GM18498 (cell line): ENCODE measurements at regions not wholly inside any gene's neighbourhood (a gene's known extent, or its start where the extent isn't known, plus 50 kb on each side); places are given as distances from the start of the nearest gene placed in this dataset.
A peak's percentile ranks its signal among the peaks of the same experiment; 100 is the strongest.
"Not testable (repeated sequence)": the region's sequence is repeated elsewhere in the genome, so short reads cannot be mapped to it uniquely, and the experiment has no call there.

Experiments used
- ATAC-seq: cut with Tn5 transposase; IDR thresholded peaks from one replicate; pipeline ENCODE4 v1.9.1; 2021; ENCODE audit warnings: mild to moderate bottlenecking, moderate library complexity; ENCODE audit not compliant: unreplicated experiment

DNA sequence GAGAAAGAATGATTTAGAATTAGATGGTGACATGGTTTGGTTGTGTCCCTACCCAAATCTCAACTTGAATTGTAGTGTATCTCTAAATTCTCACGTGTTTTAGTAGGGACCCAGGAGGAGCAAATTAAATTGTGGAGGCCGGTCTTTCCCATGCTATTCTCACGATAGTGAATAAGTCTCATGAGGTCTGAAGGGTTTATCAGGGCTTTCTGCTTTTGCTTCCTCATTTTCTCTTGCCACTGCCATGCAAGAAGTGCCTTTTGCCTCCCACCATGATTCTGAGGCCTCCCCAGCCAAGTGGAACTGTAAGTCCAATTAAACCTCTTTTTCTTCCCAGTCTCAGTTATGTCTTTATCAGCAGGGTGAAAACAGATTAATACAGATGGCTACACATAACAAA is 167.4 kb upstream of the SVIL start:
- no peak for ATAC-seq

DNA sequence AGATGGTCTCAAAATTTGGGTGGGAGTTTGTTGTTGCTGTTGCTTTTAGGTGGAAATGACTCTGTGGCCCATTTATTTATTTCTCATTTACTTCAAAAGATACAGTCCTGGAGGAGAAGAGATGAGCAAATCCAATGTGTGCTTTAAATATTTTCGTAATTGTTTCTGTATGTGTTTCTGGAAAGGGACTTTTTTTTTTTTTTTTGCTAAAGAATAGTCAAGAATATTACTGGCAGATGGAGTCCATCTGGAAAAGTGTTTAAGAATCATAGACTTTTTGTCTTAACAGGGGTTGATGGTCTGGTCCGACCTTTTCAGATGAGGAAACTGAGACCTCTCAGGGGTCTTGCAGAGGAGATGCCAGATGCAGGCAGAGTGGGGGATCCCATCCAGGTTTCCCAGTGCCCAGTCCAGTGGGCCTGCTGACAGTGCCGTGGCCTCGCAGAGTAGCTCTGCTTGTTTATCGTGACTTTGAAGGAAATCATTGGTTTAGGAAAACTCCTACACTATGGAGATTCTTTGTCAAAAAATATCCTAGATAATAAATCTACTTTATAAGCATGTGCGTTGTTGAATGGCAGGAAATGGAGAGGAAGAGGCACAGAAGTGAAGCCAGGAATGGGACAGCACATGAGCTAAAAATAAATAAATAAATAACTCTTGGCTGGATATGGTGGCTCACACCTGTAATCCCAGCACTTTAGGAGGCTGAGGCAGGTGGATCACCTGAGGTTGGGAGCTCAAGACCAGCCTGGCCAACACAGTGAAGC is 164.3 kb upstream of the SVIL start:
- no peak for ATAC-seq

DNA sequence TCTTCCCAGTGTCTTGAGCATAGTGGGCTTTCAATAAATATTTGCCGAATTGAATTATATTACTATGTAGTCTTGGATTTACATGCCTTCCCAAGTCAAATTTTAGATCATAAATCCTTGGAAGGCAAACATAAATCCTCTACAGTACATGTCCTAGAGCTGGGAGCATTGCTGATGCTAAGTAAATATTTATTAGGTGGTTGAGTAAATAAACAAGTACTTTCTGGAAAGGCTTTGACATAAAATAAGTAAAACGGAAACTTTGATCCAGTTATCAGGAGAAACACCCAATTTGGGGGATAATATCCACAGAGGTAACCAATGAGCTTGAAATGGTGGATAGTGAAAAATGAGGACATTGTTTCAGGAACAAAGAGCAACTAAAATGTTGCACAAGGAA is 162.8 kb upstream of the SVIL start:
- no peak for ATAC-seq

DNA sequence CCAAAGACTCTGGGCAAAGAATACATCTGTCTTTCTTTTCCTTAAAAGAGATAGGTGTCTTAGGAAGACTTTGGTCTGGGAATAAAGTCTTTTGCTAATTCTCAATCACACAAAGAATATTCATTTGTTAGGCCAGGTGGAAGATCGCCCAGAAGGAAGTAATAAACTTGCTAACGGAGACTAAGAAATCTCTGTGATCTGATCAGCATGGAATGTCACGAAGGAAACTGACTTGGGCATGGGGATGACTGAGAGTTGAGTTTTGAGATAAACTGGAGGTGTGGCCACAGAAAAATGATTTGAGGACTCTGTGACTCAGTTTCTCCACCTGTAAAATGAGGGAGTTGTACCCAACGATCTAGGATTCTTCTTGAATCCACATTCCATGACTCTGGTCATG is 161.1 kb upstream of the SVIL start:
- no peak for ATAC-seq

DNA sequence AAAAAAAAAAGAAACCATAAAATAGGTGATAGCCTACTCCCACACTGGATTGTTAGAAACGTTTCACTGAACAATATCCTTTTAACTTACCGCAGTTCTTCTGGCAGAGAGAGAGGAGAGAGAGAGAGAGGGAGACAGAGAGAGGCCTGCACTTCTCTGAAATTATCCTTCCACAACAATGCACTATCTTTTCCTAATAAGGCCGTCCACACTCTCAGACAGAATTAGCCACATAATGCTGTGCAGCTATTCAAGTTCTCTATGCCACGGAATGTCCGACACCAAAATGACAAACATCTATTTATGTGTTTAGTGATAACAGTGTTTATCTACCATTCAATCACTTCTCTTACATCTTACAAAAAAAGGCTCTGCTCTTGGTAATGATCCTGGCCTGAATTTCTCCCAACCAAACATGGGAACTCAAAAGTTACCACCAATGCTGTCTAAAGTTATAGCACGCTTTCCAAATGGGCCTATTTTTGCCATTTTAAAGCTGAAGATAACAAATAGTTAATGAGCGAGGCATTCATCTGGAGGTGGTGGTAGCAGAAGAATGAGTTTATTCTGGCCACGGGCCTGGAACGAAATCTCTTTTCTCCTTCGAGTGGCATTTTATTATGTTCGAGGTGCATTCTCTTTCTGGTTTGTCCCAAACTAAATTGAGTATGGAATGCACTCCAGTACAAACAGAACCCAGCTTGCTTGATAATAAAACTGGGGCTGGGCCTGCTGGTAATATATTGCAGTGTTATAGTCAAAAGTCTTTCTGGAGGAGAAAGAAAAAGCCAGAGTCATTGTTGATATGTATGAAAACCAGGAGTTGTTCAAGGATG is 160.2 kb upstream of the SVIL start:
- no peak for ATAC-seq

DNA sequence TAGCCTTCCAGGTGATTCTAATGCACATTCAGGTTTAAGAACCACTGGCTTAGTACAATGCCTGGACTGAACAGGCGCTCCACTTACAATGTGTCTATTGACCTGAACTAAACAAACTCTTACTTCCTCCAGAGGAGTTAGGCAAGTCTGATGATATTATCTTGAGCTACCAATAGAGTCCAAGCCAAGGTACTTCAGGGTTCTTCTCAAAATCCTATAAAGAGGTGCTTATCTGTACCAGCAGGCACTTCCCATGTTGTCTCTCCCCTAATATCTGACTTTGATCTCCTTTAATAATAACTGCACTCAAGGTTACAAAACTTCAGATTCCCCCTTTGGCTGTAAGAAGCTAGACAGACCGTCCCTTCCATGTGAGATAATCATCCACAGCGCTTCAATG is 157.0 kb upstream of the SVIL start:
- no peak for ATAC-seq

DNA sequence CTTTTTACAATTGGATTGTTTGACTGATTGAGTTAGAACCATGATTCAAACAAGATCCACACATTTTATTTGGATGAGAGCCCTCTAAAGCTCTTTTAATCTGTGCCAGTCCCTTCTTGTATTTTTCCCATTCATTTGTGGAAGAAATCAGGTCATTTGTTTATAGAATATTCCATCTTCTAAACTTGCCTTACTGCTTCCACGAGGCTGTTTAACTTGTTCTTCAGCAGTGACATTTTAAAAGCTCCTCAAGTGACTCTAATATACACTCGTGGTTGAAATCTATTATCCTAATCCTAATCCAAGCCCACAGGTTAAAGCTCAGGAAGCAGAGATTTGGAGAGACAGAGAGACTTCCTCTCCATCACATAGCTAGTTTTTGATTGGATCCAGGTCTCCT is 155.4 kb upstream of the SVIL start:
- ATAC-seq: no peak

DNA sequence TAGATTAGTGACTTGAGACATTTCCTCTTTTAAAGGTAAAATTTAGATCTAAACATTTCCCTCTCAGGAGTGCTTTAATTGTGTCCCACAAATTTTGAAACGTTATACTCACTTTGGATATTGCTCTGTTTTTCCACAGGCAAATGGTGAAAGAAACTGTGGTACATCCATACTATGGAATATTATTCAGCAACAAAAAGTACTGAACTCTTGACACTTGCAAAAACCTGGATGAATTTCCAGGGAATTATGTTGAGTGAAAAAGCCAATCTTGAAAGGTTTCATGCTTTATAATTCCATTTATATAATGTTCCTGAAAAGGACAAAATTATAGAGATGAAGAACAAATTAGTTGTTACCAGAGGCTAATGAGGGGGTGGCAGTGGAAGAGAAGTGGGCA is 153.3 kb upstream of the SVIL start:
- no peak for ATAC-seq

DNA sequence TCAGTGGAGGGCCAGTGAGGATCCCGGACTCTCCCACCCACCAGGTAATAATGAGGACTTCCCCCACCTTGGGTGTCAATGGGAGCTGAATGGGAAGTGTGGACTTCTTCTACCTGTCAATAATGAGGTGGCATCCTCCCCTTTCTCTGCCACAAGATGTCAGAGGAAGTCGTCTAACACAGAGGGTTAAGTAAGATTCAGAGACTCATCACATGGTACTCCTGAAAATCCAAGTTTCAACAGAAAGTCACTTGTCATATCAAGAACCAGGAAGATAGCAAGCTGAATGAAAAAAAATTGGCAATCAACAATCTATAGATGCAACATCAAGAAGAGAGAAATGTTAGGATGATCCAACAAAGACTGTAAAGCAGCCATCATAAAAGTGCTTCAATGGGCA is 150.9 kb upstream of the SVIL start:
- no peak for ATAC-seq

DNA sequence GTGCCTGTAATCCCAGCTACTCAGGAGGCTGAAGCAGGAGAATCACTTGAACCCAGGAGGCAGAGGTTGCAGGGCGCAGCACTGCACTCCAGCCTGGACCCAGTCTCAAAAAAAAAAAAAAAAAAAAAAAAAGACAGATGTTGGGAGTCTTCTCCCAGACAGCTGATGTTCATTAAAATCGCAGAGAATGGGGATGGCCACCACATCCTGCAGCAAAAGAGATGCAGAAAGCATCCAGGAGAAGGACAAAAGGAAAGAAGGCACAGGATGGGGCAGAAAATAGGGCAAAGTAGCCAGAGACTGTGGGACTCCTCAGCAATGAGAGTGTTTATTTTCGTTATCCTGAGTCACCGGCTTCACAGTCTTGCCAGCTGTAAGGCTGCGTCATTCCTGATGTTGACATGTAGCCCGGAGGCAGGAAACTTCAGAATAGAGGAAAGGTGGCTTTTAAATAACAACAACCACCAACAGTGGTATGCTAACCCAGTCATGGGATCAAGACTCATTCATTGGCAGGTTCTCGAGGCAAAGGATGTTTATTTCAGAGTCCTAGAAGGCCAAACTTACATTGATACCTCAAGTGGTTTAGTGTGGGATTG is 149.5 kb upstream of the SVIL start:
- ATAC-seq: no peak

DNA sequence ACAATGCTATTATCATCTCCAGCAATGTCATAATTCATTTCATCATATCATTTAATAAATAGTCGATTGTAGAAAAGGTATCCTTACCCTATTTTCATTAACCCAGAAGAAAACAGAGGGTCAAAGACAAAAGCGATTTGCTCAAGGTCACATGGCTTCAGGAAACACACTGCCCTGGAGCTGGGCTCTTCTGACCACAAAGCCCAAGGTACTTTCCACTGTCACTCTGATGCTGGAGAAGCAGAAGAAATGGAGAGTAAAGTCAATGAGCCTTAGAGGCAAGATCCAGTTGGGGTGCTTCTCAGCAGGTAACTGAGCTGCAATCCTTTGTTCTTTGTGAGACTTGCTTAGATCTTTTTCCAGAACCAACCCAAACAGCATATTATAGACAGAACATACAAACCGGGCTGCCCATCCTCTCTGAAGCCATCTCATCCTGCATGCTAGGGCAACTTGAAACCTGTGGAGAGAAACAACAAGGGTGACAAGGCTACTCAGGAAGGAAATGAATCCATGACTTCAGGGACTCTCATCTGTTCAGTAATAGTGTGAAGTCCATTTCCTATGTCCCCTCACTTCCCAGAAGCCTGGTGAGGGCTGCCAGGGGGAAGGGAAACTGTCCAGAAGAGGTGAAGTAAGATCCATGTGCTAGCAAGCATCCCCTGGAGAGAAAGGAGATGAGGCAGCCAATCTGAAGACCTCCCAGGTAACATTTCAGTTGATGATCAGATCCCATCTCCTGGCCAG is 148.6 kb upstream of the SVIL start:
- ATAC-seq: no peak

DNA sequence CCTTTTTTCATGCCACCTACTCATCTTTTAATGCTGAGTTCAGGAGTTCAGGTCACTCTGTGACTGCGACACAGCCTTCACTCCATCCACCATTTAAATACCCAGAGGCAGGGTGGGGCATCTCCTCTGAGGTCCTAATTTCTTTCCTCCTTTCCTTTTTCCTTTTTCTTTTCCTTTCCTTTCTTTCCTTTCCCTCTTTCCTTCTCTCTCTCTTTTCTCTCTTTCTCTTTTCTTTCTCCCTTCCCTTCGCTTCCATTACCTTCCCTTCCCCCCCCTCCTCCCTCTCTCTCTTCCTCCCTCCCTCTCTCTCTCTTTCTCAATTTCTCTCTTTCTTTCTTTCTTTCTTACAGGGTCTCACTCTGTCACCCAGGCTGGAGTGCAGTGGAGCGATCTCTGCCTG is 145.9 kb upstream of the SVIL start:
- ATAC-seq: no peak

DNA sequence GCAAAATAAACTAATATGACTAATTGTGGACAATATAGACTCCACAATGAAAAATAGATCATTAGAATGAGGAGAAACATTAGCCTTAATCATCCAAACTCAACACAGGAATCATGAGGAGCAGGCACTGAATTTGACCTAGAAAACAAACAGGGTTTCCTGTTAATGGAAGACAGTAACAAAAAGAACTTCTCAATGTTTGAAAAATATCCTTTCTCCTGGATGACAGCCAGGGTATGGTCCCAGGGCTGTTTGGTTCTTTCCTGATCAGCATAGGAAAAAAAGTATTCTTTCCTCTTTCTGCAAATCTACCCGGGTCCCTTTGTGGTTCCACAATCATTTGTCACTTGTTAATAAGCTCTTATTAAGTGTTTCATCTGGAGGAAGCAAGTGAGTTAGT is 145.3 kb upstream of the SVIL start:
- no peak for ATAC-seq

DNA sequence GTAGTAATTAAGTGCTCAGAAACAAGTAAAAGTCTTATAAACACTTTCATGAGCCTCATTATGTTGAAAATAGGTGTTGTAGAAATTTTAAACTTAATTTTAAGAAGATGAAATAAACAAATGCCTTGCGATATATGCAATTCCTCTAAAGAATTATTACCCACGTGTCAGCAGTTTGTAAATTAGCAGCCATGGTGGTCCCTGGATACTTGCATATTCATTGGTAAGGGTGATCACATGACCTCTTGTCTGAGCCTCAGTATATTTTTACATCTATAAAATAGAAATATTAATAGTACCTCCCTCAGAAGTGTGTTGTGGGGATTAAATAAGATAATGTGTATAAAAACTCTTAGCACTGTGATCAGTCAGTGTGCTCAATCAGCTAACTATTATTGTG is 141.5 kb upstream of the SVIL start:
- ATAC-seq: no peak

DNA sequence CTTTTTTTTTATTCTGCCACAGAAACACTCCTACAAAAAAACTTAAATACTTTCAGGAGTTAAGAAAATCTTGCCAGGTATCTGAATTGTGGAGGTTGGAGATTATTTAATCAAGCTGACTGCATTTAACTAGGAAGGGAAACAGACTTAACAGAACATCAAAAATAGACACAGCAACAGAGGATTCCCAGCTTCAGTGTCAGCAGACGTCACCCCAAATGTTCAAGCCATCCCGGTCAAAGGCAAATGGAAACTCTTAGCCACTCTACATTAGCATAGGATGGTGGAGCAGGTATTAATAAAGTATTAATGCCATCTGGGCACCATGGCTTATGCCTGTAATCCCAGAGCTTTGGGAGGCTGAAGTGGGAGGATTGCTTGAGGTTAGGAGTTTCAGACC is 139.7 kb upstream of the SVIL start:
- no peak for ATAC-seq

DNA sequence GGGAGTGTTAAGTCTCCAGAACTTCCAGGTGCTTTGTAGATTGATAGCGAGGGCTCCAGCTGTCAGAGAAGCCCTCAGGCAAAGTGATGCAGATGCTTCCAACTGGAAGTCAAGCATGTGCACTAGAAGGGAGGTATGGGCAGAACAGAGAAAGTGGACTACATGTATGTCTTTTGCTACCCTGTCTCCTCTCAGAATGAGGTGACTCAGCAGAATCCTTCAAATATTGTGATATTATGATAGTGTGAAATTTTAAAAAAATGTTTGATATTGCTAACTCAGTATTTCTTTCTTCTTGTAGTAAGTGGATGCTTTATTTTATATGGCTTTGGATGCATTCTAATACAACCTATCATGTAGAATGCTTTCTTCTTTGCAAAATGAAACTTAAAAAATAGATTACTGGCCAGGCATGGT is 138.9 kb upstream of the SVIL start:
- no peak for ATAC-seq

DNA sequence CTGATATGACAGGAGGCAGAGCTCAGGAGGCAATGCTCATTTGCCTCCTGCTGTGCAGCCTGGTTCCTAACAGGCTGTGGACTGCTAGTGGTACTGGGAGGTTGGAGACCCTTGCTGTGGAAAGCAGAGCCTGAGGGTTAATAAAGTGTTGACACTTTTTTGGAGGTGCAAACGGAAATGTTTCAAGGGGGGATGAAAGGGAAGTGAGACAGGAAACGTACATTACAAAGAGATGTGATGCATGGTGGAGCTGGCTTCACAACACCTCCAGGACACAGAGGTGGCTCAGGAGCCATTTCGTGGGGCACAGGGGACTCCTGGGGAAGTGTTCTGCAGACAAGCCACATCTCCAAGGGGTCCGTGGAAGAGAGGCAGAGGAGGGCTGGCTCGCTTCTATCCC is 137.6 kb upstream of the SVIL start:
- ATAC-seq: peak; percentile 50

DNA sequence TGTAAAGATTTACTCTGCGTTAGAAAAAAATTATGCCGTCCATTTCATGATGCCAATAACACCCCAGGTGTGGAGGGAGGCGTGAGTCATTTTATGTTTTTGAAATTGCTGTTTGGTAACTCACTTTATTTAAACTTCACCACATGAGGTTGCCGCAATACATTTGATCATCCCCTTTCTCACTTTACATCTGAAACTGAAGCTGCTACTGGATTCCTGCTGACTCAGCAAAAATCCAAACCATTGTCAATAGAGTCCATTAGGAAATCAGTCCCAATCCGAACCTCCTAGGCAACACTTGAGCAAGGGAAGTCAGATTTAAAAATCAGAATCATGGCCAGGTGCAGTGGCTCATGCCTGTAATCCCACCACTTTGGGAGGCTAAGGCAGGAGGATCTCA is 136.6 kb upstream of the SVIL start:
- no peak for ATAC-seq

DNA sequence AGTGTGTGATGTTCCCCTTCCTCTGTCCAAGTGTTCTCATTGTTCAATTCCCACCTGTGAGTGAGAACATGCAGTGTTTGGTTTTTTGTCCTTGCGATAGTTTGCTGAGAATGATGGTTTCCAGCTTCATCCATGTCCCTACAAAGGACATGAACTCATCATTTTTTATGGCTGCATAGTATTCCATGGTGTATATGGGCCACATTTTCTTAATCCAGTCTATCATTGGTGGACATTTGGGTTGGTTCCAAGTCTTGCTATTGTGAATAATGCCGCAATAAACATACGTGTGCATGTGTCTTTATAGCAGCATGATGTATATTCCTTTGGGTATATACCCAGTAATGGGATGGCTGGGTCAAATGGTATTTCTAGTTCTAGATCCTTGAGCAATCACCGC is 134.5 kb upstream of the SVIL start:
- not testable (repeated sequence) for ATAC-seq

DNA sequence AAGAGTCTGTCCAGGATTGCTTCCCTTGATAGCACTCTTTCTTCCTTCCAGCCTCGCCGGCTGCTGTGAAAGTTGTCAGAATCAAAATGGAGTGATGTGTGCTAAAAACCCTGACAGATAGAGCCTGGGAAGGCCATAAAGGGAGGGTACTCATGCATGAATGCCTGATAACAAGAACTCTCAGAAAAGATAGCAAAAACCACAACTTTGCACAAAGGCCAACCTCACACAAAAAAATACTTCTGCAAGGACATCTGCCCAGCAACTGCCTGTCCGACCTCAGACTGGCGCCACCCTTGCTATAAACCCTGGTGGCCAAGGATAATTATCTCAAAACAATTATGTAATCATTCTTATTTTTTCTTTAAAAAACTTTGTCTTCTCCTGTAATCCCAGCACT is 133.2 kb upstream of the SVIL start:
- no peak for ATAC-seq

DNA sequence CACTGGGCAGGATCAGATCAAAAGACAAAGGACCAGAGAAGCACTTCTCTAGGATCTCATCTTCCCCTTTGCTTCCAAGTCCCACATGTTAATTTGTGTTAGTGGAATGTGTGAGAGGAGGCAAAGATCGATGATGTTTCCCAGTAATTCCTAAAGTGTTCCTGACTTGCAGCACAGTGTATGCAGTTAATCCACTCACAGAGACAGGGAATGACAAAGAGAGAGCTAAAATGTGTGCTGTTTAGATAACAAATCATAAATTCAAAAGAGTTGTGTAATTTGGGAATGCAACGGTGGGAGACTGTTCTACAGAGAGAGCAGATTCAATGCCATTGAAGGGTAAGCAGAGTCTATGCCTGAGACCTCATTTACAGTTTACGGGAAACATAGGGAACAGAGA is 132.0 kb upstream of the SVIL start:
- ATAC-seq: no peak
